H9 (cell line): ENCODE measurements at regions not wholly inside any gene's neighbourhood (a gene's known extent, or its start where the extent isn't known, plus 50 kb on each side); places are given as distances from the start of the nearest gene placed in this dataset.

Experiments
- DNase-seq: peaks from one replicate; pipeline ENCODE4 v3.0.0-alpha.2; 2017
- H2AFZ ChIP-seq: one replicate; pipeline ENCODE4 v1.6.1; 2013; ENCODE audit warnings: mild to moderate bottlenecking, low read length, control low read depth, moderate library complexity
- H2AK5ac ChIP-seq: 2 replicates; pipeline ENCODE4 v1.6.1; 2013; ENCODE audit warnings: low read length, control low read depth, mixed read lengths; ENCODE audit not compliant: insufficient read length
- H2BK120ac ChIP-seq: one replicate; pipeline ENCODE4 v1.6.1; 2013; ENCODE audit warnings: low read depth, mild to moderate bottlenecking, low read length, control low read depth, inconsistent platforms; ENCODE audit not compliant: poor library complexity, severe bottlenecking
- H2BK12ac ChIP-seq: 2 replicates; pipeline ENCODE4 v1.6.1; 2013; ENCODE audit warnings: low read length, control low read depth, mixed read lengths, low read depth; ENCODE audit not compliant: insufficient read length
- H2BK15ac ChIP-seq: 2 replicates; pipeline ENCODE4 v1.6.1; 2013; ENCODE audit warnings: low read depth, low read length, control low read depth
- H2BK20ac ChIP-seq: one replicate; pipeline ENCODE4 v1.6.1; 2013; ENCODE audit warnings: low read depth, mild to moderate bottlenecking, low read length, control low read depth, inconsistent platforms; ENCODE audit not compliant: poor library complexity, severe bottlenecking
- H2BK5ac ChIP-seq: 2 replicates; pipeline ENCODE4 v1.6.1; 2013; ENCODE audit warnings: low read length, control low read depth, mixed read lengths; ENCODE audit not compliant: insufficient read length
- H3K14ac ChIP-seq: 2 replicates; pipeline ENCODE4 v1.6.1; 2013; ENCODE audit warnings: low read length, control low read depth; ENCODE audit not compliant: insufficient read depth
- H3K18ac ChIP-seq: 2 replicates; pipeline ENCODE4 v1.6.1; 2013; ENCODE audit warnings: low read depth, mild to moderate bottlenecking, mixed read lengths, low read length, control low read depth; ENCODE audit not compliant: insufficient read length
- H3K23ac ChIP-seq: 2 replicates; pipeline ENCODE4 v1.6.1; 2013; ENCODE audit warnings: low read length, control low read depth, mixed read lengths, low read depth; ENCODE audit not compliant: insufficient read length
- H3K23me2 ChIP-seq: 2 replicates; pipeline ENCODE4 v1.6.1; 2013; ENCODE audit warnings: low read depth, mild to moderate bottlenecking, mixed read lengths, low read length, control low read depth; ENCODE audit not compliant: insufficient read length, poor library complexity, severe bottlenecking
- H3K27ac ChIP-seq: 2 replicates; pipeline ENCODE4 v1.5.1; 2013; ENCODE audit warnings: low read length, control low read depth, mixed read lengths, low read depth; ENCODE audit not compliant: insufficient read length
- H3K27me3 ChIP-seq: 2 replicates; pipeline ENCODE4 v1.6.1; 2013; ENCODE audit warnings: low read length, control low read depth, inconsistent platforms; ENCODE audit not compliant: insufficient read depth
- H3K4ac ChIP-seq: 2 replicates; pipeline ENCODE4 v1.6.1; 2013; ENCODE audit warnings: low read depth, mild to moderate bottlenecking, control low read depth, inconsistent platforms, low read length, moderate library complexity
- H3K4me1 ChIP-seq: 2 replicates; pipeline ENCODE4 v1.6.1; 2013; ENCODE audit warnings: low read length, control low read depth, inconsistent platforms; ENCODE audit not compliant: insufficient read depth
- H3K4me2 ChIP-seq: 2 replicates; pipeline ENCODE4 v1.6.1; 2013; ENCODE audit warnings: low read length, control low read depth, mixed read lengths; ENCODE audit not compliant: insufficient read length, insufficient read depth
- H3K56ac ChIP-seq: 2 replicates; pipeline ENCODE4 v1.6.1; 2013; ENCODE audit warnings: low read depth, mild to moderate bottlenecking, mixed read lengths, low read length, control low read depth; ENCODE audit not compliant: insufficient read length
- H3K79me1 ChIP-seq: 2 replicates; pipeline ENCODE4 v1.6.1; 2013; ENCODE audit warnings: low read depth, mild to moderate bottlenecking, moderate library complexity, low read length, control low read depth, inconsistent platforms; ENCODE audit not compliant: insufficient read depth, poor library complexity, severe bottlenecking
- H3K79me2 ChIP-seq: 2 replicates; pipeline ENCODE4 v1.6.1; 2013; ENCODE audit warnings: low read length, control low read depth, inconsistent platforms; ENCODE audit not compliant: insufficient read depth
- H3K9ac ChIP-seq: 2 replicates; pipeline ENCODE4 v1.6.1; 2013; ENCODE audit warnings: low read length, control low read depth, mixed read lengths; ENCODE audit not compliant: insufficient read length; ENCODE audit errors: extremely low read depth
- H3K9me3 ChIP-seq: one replicate; pipeline ENCODE4 v1.6.1; 2013; ENCODE audit warnings: low read depth, low read length, inconsistent platforms; ENCODE audit not compliant: control insufficient read depth
- H3T11ph ChIP-seq: one replicate; pipeline ENCODE4 v1.6.1; 2013; ENCODE audit warnings: mild to moderate bottlenecking, low read length, control low read depth, inconsistent platforms
- H4K20me1 ChIP-seq: one replicate; pipeline ENCODE4 v1.6.1; 2013; ENCODE audit not compliant: control insufficient read depth, insufficient read length, insufficient read depth
- H4K5ac ChIP-seq: 2 replicates; pipeline ENCODE4 v1.6.1; 2013; ENCODE audit warnings: low read depth, mild to moderate bottlenecking, mixed read lengths, low read length, control low read depth; ENCODE audit not compliant: insufficient read length
- H4K8ac ChIP-seq: replicated peaks from 2 replicates; pipeline ENCODE4 v1.6.1; 2013; ENCODE audit warnings: low read length, control low read depth, mixed read lengths, low read depth; ENCODE audit not compliant: insufficient read length
- H4K91ac ChIP-seq: 2 replicates; pipeline ENCODE4 v1.6.1; 2013; ENCODE audit warnings: low read depth, mild to moderate bottlenecking, moderate library complexity, mixed read lengths, low read length, control low read depth; ENCODE audit not compliant: insufficient read length
- H3K27ac Mint-ChIP-seq, 3 experiments: 2 replicates in 2 of 3; 3 replicates in 1 of 3; pipeline ENCODE4 v1.8.0; 2020 to 2021; ENCODE audit warnings: mixed read lengths in 3 of 3, mild to moderate bottlenecking in 1 of 3, moderate library complexity in 1 of 3
- H3K27me3 Mint-ChIP-seq: 2 replicates; pipeline ENCODE4 v1.8.0; 2021; ENCODE audit warnings: low read depth, mild to moderate bottlenecking, moderate library complexity, mixed read lengths
- H3K36me3 Mint-ChIP-seq, 3 experiments: 2 replicates in 2 of 3; 3 replicates in 1 of 3; pipeline ENCODE4 v1.8.0; 2020 to 2021; ENCODE audit warnings: low read depth in 3 of 3, mixed read lengths in 3 of 3; ENCODE audit not compliant: insufficient read depth in 1 of 3
- H3K4me1 Mint-ChIP-seq, 2 experiments: 2 replicates each; pipeline ENCODE4 v1.8.0; 2020; ENCODE audit warnings: mixed read lengths in 2 of 2
- H3K4me3 Mint-ChIP-seq, 2 experiments: 2 replicates in 1 of 2; 3 replicates in 1 of 2; pipeline ENCODE4 v1.8.0; 2020 to 2021; ENCODE audit warnings: mild to moderate bottlenecking in 2 of 2, mixed read lengths in 2 of 2, moderate library complexity in 1 of 2
- H3K9me3 Mint-ChIP-seq, 2 experiments: 2 replicates in 1 of 2; 3 replicates in 1 of 2; pipeline ENCODE4 v1.8.0; 2020; ENCODE audit warnings: mild to moderate bottlenecking in 2 of 2, mixed read lengths in 2 of 2, moderate library complexity in 1 of 2
- WGBS: extraction: QIAGEN DNeasy Blood & Tissue Kit; methylation state at CpG from one replicate; pipeline ENCODE4 v1.1.7; 2013; ENCODE audit warnings: missing lambda C conversion rate, low lambda C conversion rate, mixed read lengths; ENCODE audit not compliant: insufficient read length; ENCODE audit errors: extremely low coverage; 5-methylcytosine and 5-hydroxymethylcytosine counted together
- TF ChIP-seq, protein P1 (sequence below): fragments of 200-600 bp; sonication (generic); conservative IDR thresholded peaks from 3 replicates; pipeline ENCODE4 v1.8.0; 2021; ENCODE audit warnings: antibody characterized with exemption, mild to moderate bottlenecking

DNA sequence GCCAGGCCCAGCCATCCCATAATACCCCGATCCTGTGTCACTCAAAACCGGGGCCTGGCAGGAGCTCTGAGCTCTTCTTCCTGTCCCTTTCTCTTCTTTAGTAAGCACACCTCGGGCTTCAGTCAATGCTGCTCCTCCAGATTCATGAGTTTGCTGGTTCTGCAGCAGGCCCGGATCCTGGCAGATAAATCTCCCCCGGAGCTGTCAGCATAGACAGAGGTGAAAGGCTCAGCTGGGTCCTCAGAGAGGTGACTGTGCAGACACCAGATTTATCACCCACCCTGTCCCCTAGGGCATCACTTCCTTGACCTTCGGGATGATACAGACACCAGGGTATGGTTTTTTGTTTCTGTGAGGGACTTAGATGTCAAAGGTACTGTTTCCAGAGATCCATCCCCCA is 242.5 kb upstream of the N4BP1 start:
- Histone ChIP-seq H3K14ac (no peak overlapping the region), H2BK15ac (no peak overlapping the region), H3K23ac (no peak overlapping the region), H2BK120ac (no peak overlapping the region), H2AK5ac (no peak overlapping the region), H3K18ac (no peak overlapping the region), H3K27me3 (no peaks in the 10 kb centered on the region), H3K4ac (no peak overlapping the region), H3K27ac (no peak overlapping the region), H3K23me2 (no peaks in the 10 kb centered on the region), H3K79me2 (no peaks in the 10 kb centered on the region), H3K79me1 (no peaks in the 10 kb centered on the region), H3K9ac (no peak overlapping the region), H2BK20ac (no peak overlapping the region), H4K8ac (no peak overlapping the region), H2BK12ac (no peak overlapping the region), H3K4me1 (no peaks in the 10 kb centered on the region), H4K20me1 (no peaks in the 10 kb centered on the region), H4K5ac (no peak overlapping the region), H2AFZ (no peak overlapping the region), H3K9me3 (no peaks in the 10 kb centered on the region), H2BK5ac (no peak overlapping the region), H3K4me2 (no peak overlapping the region), H4K91ac (no peak overlapping the region), H3K56ac (no peak overlapping the region), H3T11ph (no peak overlapping the region)
- Mint-ChIP-seq H3K27ac (no peak overlapping the region; a peak in 1 of 7 replicates), H3K9me3 (no peaks in the 10 kb centered on the region; a peak in 1 of 5 replicates), H3K36me3 (no peaks in the 10 kb centered on the region; a peak in 1 of 7 replicates), H3K27me3 (peaks cover under 1% of the 10 kb centered on the region), H3K4me1 (no peaks in the 10 kb centered on the region), H3K4me3 (no peak overlapping the region)
- no CpG with 5 or more reads among the region's 6 CpGs for WGBS
- TF ChIP-seq, protein P1, sequence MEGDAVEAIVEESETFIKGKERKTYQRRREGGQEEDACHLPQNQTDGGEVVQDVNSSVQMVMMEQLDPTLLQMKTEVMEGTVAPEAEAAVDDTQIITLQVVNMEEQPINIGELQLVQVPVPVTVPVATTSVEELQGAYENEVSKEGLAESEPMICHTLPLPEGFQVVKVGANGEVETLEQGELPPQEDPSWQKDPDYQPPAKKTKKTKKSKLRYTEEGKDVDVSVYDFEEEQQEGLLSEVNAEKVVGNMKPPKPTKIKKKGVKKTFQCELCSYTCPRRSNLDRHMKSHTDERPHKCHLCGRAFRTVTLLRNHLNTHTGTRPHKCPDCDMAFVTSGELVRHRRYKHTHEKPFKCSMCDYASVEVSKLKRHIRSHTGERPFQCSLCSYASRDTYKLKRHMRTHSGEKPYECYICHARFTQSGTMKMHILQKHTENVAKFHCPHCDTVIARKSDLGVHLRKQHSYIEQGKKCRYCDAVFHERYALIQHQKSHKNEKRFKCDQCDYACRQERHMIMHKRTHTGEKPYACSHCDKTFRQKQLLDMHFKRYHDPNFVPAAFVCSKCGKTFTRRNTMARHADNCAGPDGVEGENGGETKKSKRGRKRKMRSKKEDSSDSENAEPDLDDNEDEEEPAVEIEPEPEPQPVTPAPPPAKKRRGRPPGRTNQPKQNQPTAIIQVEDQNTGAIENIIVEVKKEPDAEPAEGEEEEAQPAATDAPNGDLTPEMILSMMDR: no peak
- DNase-seq: no peak
